T-cell (primary cell): ENCODE measurements at regions not wholly inside any gene's neighbourhood (a gene's known extent, or its start where the extent isn't known, plus 50 kb on each side); places are given as distances from the start of the nearest gene placed in this dataset.

Experiments
- ATAC-seq, 4 experiments: fragments of 200-7000 bp in 3 of 4; fragments of 150-1000 bp in 1 of 4; cut with Tn5 transposase; replicated peaks in 1 of 4; 1 replicate in 3 of 4; 2 replicates in 1 of 4; pipeline ENCODE4 v1.10.0; 2021; ENCODE audit warnings: moderate library complexity in 3 of 4, mild to moderate bottlenecking in 2 of 4, moderate number of reproducible peaks in 1 of 4
- CTCF ChIA-PET, 2 donors: fragments of 300-600 bp; sonication (Branson Sonifier 250); formaldehyde crosslinking; loops; one replicate each; lab custom pipeline; 2022; ENCODE audit warnings: antibody characterized with exemption in 2 of 2; lab: Charles Lee
- POLR2A ChIA-PET, 2 donors: fragments of 300-600 bp; sonication (Branson Sonifier 250); formaldehyde crosslinking; loops; one replicate each; lab custom pipeline; 2022; ENCODE audit warnings: antibody characterized with exemption in 2 of 2; lab: Charles Lee
- DNase-seq, 35 experiments: peaks; one replicate each; pipeline versions ENCODE4 v3.0.0 to v3.0.0-alpha.2; 2013 to 2023
- H3K27ac ChIP-seq: one replicate; pipeline ENCODE4 v1.5.1; 2013; ENCODE audit warnings: low read length
- H3K27me3 ChIP-seq, 2 experiments: replicated peaks in 1 of 2; 1 replicate in 1 of 2; 2 replicates in 1 of 2; pipeline versions ENCODE4 v1.6.1 to v1.7.0; 2013; ENCODE audit warnings: low read length in 1 of 2, mixed read lengths in 1 of 2; ENCODE audit not compliant: control insufficient read depth in 2 of 2, insufficient read depth in 2 of 2; ENCODE audit errors: extremely low read depth in 1 of 2
- H3K36me3 ChIP-seq, 2 donors: 1 replicate in 1 of 2; 2 replicates in 1 of 2; pipeline versions ENCODE4 v1.6.1 to v1.7.0; 2013; ENCODE audit warnings: low read length in 1 of 2; ENCODE audit not compliant: control insufficient read depth in 2 of 2, insufficient read depth in 1 of 2; ENCODE audit errors: extremely low read depth in 1 of 2
- H3K4me1 ChIP-seq, 2 experiments: 1 replicate in 1 of 2; 2 replicates in 1 of 2; pipeline versions ENCODE4 v1.6.1 to v1.7.0; 2013; ENCODE audit warnings: low read length in 2 of 2, mixed read lengths in 1 of 2; ENCODE audit not compliant: insufficient read depth in 2 of 2, control insufficient read depth in 1 of 2; ENCODE audit errors: extremely low read depth in 1 of 2
- H3K4me3 ChIP-seq, 2 donors: 1 replicate in 1 of 2; 2 replicates in 1 of 2; pipeline versions ENCODE4 v1.5.1 to v1.7.0; 2013; ENCODE audit warnings: mild to moderate bottlenecking in 2 of 2, low read length in 1 of 2, moderate library complexity in 1 of 2; ENCODE audit not compliant: control insufficient read depth in 1 of 2; ENCODE audit errors: extremely low read depth in 1 of 2
- H3K9me3 ChIP-seq: 2 replicates; pipeline ENCODE4 v1.7.0; 2013
- H3K27ac Mint-ChIP-seq, 2 donors: one replicate each; pipeline ENCODE4 v1.8.0; 2020 to 2021; ENCODE audit warnings: mild to moderate bottlenecking in 2 of 2, mixed read lengths in 2 of 2
- H3K27me3 Mint-ChIP-seq, 2 donors: one replicate each; pipeline ENCODE4 v1.8.0; 2021 to 2022; ENCODE audit warnings: mixed read lengths in 2 of 2
- H3K36me3 Mint-ChIP-seq: one replicate; pipeline ENCODE4 v1.8.0; 2021; ENCODE audit warnings: mixed read lengths
- H3K4me1 Mint-ChIP-seq, 3 donors: one replicate each; pipeline ENCODE4 v1.8.0; 2020 to 2022; ENCODE audit warnings: mixed read lengths in 3 of 3, mild to moderate bottlenecking in 1 of 3
- H3K4me3 Mint-ChIP-seq, 3 donors: one replicate each; pipeline ENCODE4 v1.8.0; 2020 to 2022; ENCODE audit warnings: mild to moderate bottlenecking in 3 of 3, mixed read lengths in 3 of 3, moderate library complexity in 3 of 3
- H3K9me3 Mint-ChIP-seq, 3 donors: one replicate each; pipeline ENCODE4 v1.8.0; 2020 to 2022; ENCODE audit warnings: mixed read lengths in 3 of 3
- WGBS: methylation state at CpG from one replicate; pipeline ENCODE4 v1.1.5; 2013; ENCODE audit warnings: missing lambda C conversion rate; ENCODE audit not compliant: insufficient coverage; 5-methylcytosine and 5-hydroxymethylcytosine counted together

DNA sequence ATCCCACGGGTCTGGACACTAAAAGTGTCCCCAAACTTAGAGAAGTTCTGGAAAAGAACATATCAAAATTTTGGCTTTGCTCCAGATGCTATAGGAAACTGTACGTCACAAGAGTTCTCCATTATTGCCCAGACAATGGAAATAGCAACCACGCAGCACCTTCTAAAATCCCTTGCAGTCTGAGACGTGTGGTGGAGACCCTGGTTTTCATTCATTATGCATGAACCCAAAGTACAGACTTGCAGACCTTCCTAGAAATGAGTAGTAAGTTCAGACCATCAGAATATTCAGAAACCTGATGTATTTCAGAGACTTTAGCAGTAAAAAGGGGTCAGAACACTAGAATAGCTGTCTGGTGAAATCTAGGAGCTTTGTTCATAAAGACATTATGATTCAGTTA lies 50.0 kb upstream of the BCL2L14 start:
- H3K27ac ChIP-seq = no peak overlapping the region
- no peaks in the 10 kb centered on the region for H3K27me3 ChIP-seq
- ATAC-seq (no peak), DNase-seq (no peak)
- H3K4me1 ChIP-seq = peaks cover 2 to 33% of the 10 kb centered on the region in 2 experiments
- no peak overlapping the region for H3K4me3 ChIP-seq
- 56% methylated on average over 1 of the region's 4 CpGs for WGBS
- Mint-ChIP-seq H3K4me1 (peaks cover 47 to 64% (median 50%) of the 10 kb centered on the region in 3 donors), H3K36me3 (no peaks in the 10 kb centered on the region), H3K27me3 (no peaks in the 10 kb centered on the region), H3K9me3 (no peaks in the 10 kb centered on the region), H3K4me3 (no peak overlapping the region), H3K27ac (peak overlapping the region in 1 of 2 donors; percentile 28)
- POLR2A ChIA-PET = no interaction called here
- CTCF ChIA-PET = no interaction called here
- H3K9me3 ChIP-seq = no peaks in the 10 kb centered on the region
- no peaks in the 10 kb centered on the region for H3K36me3 ChIP-seq
